ENCODE measurements at regions not wholly inside any gene's neighbourhood (a gene's known extent, or its start where the extent isn't known, plus 50 kb on each side); places are given as distances from the start of the nearest gene placed in this dataset.

DNA sequence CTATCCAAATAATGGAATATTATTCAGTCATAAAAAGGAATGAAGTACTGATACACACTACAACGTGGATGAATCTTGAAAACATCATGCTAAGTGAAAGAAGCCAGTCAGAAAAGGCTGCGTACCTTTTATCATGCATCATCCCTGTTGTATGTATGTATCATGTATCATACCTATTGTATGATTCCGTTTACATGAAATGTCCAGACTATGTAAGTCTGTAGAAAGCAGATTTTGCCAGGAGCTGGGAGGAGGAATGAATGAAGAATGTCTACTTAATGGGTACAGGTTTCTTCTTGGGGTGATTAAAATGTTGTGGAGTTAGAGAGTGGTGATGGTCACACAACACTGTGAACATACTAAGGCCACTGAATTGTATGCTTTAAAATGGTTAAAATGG, 135.9 kb upstream of the KLF14 start:
- DNase-seq (no peak), ATAC-seq (ENCODE audit: low FRiP score in 2 of 2) (no peak)
- Histone ChIP-seq H3K36me3 (peaks cover 3 to 98% (median 42%) of the 10 kb centered on the region in 4 donors), H3K27ac (no peak overlapping the region), H3K9me3 (no peaks in the 10 kb centered on the region), H3K27me3 (no peaks in the 10 kb centered on the region), H3K4me1 (peaks cover 2 to 7% (median 6%) of the 10 kb centered on the region in 4 donors), H3K4me3 (no peak overlapping the region)
- TF ChIP-seq, protein P1, sequence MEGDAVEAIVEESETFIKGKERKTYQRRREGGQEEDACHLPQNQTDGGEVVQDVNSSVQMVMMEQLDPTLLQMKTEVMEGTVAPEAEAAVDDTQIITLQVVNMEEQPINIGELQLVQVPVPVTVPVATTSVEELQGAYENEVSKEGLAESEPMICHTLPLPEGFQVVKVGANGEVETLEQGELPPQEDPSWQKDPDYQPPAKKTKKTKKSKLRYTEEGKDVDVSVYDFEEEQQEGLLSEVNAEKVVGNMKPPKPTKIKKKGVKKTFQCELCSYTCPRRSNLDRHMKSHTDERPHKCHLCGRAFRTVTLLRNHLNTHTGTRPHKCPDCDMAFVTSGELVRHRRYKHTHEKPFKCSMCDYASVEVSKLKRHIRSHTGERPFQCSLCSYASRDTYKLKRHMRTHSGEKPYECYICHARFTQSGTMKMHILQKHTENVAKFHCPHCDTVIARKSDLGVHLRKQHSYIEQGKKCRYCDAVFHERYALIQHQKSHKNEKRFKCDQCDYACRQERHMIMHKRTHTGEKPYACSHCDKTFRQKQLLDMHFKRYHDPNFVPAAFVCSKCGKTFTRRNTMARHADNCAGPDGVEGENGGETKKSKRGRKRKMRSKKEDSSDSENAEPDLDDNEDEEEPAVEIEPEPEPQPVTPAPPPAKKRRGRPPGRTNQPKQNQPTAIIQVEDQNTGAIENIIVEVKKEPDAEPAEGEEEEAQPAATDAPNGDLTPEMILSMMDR (IDR thresholded peaks at IDR 0.05): no peak
- TF ChIP-seq POLR2AphosphoS5 (IDR thresholded peaks at IDR 0.05) (no peak), EP300 (IDR thresholded peaks at IDR 0.05) (no peak), POLR2A (IDR thresholded peaks at IDR 0.05) (no peak)
- 89 to 91% methylated on average over 3 of the region's 3 CpGs for WGBS, 2 donors

DNA sequence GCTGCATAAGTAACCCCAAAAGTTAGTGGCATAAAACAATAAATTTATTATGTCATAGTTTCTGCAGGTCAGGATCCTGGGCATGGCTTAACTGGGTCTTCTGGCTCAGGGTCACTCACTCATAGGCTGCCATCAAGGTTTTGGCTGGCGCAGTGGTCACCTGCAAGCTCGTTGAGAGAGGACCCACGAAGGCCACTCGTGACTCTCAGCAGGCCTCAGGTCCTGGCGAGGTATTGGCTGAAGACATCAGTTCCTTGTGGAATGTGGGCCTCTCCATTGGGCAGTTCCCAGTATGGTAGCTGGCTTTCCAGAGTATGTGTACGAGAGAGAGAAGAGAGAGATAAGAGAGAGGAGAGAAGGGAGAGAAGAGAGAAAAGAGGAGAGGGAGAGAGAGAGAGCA, 138.3 kb upstream of the KLF14 start:
- H3K27ac ChIP-seq: no peak overlapping the region
- H3K4me1 ChIP-seq: peaks cover 7 to 28% (median 17%) of the 10 kb centered on the region in 4 donors
- no peaks in the 10 kb centered on the region for H3K27me3 ChIP-seq
- H3K36me3 ChIP-seq: peaks cover 8 to 90% (median 30%) of the 10 kb centered on the region in 4 donors
- DNase-seq (no peak), ATAC-seq (ENCODE audit: low FRiP score in 2 of 2) (no peak)
- TF ChIP-seq POLR2A (IDR thresholded peaks at IDR 0.05): no peak
- no peak for TF ChIP-seq EP300 (IDR thresholded peaks at IDR 0.05)
- TF ChIP-seq POLR2AphosphoS5 (IDR thresholded peaks at IDR 0.05): no peak
- TF ChIP-seq, protein P1 (IDR thresholded peaks at IDR 0.05): no peak
- 81 to 88% methylated on average over 6 of the region's 6 CpGs for whole genome bisulfite sequencing, 2 donors
- no peaks in the 10 kb centered on the region for H3K9me3 ChIP-seq
- no peak overlapping the region for H3K4me3 ChIP-seq

DNA sequence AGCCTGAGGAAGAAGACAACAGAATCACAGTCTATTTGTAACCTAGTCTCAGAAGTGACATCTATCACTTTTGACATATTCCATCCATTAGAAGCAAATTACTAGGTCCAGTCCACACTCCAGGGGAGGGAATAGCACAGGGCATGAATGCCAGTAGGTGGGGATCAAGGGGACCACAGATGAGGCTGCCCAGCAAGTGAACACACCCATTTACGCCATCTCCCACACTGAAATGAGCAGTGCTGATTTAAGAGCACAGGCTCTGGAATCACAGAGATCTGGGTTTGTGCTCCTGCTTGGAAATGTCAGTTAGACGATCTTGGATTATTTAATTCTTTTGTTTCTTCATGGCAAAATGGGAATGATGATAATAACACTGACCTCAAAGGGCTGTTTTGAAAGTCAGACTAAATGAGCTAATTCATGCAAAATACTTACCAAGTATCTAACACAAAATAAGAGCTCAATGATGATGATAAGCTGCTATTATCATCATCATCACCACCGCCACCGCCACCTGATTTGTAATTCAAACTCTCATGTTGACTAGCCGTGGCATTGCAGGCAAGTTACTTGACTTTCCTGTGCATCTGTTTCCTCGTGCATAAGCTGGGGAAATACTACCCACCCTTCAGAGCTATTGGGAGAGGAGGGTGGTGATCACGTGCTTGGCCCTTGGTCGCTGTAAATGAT, 138.9 kb upstream of the KLF14 start:
- Histone ChIP-seq H3K4me3 (no peak overlapping the region), H3K27me3 (no peaks in the 10 kb centered on the region), H3K27ac (no peak overlapping the region), H3K36me3 (peaks cover 8 to 90% (median 33%) of the 10 kb centered on the region in 4 donors), H3K9me3 (no peaks in the 10 kb centered on the region), H3K4me1 (peaks cover 6 to 25% (median 17%) of the 10 kb centered on the region in 4 donors)
- DNase-seq: no peak
- TF ChIP-seq POLR2A (IDR thresholded peaks at IDR 0.05): no peak
- TF ChIP-seq, protein P1 (IDR thresholded peaks at IDR 0.05): no peak
- no peak for TF ChIP-seq POLR2AphosphoS5 (IDR thresholded peaks at IDR 0.05)
- no peak for ATAC-seq (ENCODE audit: low FRiP score in 2 of 2)
- 80 to 84% methylated on average over 8 of the region's 8 CpGs for WGBS, 2 donors

DNA sequence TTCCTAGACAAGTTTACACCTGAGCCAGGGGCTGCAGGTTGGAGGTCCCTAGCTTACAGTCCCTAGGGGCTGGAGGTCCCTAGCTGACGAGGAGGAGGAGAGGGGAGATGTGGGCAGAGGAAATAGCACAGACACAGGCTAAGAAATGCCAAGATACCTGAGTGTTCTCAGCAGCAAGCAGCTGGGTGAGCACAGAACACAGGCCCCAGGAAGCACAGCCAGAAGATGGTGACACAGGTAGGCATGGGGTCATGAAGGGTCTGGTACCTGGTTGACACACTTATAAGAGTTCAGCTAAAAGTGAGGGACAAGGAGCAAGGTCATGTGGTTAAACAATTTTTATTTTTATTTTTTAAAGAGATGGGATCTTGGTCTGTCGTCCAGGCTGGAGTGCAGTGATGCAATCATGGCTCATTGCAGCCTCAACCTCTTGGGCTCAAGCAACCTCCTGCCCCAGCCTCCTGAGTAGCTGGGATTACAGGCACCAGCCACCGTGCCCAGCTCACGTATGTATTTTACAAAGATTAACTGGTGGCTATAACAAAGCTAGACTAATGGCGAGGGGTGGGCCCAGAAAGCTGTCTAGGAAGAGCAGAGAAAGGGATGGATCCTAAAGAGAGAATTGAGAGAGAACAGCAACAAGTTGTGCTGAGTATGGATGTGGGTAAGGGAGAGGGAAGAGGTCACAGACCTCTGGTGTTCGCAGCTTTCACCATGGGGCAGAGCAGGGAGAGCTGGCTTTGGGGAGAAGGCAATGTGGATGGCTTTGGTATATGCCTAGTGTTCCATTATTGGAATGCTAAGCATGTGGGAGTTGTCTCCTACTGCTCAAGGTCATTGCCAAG, 140.3 kb upstream of the KLF14 start:
- H3K4me1 ChIP-seq: peaks cover 0 to 31% (median 17%) of the 10 kb centered on the region in 4 donors
- no peaks in the 10 kb centered on the region for H3K9me3 ChIP-seq
- ATAC-seq (ENCODE audit: low FRiP score in 2 of 2) (peak in 1 of 2 donors; percentile 23), DNase-seq (no peak)
- peaks cover 16 to 90% (median 34%) of the 10 kb centered on the region in 4 donors for H3K36me3 ChIP-seq
- H3K27ac ChIP-seq: peak overlapping the region in 2 of 4 donors; percentile 13 to 54
- H3K27me3 ChIP-seq: no peaks in the 10 kb centered on the region
- H3K4me3 ChIP-seq: no peak overlapping the region
- no peak for TF ChIP-seq EP300 (IDR thresholded peaks at IDR 0.05)
- no peak for TF ChIP-seq POLR2A (IDR thresholded peaks at IDR 0.05)
- no peak for TF ChIP-seq POLR2AphosphoS5 (IDR thresholded peaks at IDR 0.05)
- TF ChIP-seq, protein P1 (IDR thresholded peaks at IDR 0.05): no peak
- 90 to 91% methylated on average over 6 of the region's 6 CpGs for WGBS, 2 donors

Data from upper lobe of left lung (tissue), 6 donors.